CD4-positive, alpha-beta T cell treated with Interleukin-17A for 1 hour (primary cell): ENCODE measurements at regions not wholly inside any gene's neighbourhood (a gene's known extent, or its start where the extent isn't known, plus 50 kb on each side); places are given as distances from the start of the nearest gene placed in this dataset.

ENCODE experiments used
- DNase-seq: peaks from one replicate; pipeline ENCODE4 v3.0.0-alpha.2; 2020

DNA sequence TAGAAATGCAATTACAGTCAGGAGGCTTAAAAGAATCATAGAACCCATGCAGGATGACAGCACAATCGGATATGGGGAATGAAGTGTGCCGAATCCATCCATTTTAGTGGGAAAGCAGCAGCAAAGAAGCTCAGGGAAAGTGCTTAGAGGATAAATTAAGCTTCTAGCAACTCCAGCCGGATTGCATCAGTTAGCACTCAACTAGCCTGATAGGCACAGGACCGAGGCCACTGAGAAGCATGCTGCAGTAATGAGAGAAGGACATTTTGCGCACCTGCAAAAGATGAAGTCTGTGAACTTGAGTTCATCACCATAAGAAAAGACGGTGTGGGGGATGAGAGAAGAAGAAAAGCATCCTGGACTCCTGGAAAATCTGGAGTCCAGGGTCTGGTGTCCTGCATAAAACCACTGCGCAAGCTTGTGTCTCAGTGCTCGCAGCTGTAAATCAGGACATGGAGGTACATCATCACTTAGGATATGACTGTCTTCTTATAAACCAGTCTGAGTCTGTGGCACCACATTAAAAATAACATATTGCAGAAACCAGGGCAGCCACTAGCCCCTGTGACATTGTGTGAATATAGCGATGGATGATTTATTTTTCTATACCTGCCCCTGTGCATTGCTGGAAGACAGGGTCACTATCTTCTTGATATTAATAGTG, 665.5 kb upstream of the SOX11 start:
- DNase-seq, result no peak

DNA sequence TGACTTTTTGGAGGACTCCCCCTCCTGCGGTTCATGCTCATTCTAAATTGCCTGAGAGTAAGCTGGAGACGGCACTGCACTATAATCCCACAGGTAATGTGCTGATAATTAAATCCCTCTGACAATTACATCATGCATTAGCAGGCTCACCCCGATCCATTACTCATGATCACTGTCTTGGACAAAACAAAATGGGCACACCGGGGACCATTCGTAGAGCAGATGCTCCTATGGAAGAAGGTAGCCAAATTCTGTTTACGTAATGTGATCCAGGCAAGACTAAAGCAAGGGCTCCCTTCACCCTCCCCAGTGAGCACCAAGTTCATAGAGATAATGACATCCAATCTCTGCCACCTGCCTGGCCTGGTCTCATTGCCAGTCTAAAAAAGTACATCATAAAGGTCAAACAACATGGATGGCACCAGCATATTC, 657.1 kb upstream of the SOX11 start:
- DNase-seq, result no peak

DNA sequence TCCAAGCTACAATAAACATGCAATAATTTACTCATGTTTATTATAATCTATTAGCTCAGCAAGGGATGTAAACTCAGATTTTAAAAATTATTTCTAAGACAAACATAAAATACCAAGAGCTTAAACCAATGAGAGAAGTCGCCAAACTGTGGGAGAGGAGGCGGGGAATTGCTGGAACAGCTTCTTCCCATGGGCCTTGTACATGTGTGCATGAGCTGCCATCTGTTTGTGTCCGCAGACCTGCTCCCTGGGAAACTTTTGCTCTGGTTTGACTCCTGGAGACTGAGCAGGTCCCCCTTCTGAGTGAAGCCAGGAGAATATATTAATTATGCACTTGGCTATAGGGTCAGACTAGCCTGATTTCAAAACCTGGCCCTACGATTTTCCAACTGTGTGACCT, 655.9 kb upstream of the SOX11 start:
- DNase-seq, result no peak

DNA sequence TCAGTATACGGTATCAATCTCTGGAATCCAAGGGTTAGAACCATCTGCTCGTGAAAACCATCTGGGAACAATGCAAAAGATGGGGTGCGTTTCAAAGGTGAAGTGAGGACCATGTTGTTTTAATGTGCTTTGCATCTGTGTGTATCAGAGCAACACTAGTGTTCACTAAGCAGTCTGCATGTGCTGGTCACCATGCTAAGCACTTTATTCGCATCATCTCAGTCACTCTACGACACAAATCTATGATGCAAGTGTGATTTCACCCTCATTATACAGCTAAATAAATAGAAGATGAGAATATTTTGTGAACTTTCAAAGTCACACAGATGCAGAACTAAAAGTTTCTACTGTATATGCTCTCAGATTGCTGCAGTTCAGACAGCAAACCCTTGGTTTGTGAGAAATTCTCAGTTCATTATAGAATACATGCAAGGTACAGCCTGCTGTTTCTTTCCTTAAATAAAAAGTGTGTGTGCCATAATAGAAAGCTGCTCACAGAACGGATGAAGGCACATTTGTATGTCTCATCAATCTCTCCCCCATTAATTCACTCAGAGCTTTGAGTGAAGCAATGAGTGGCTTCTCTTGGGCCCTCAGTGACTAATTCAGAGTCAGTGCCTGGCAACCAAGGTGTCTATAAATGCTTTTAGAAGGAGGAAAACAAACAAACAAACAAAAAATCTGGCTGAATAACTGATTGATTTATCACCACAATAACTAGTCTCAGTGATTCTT, 652.8 kb upstream of the SOX11 start:
- DNase-seq, result no peak

DNA sequence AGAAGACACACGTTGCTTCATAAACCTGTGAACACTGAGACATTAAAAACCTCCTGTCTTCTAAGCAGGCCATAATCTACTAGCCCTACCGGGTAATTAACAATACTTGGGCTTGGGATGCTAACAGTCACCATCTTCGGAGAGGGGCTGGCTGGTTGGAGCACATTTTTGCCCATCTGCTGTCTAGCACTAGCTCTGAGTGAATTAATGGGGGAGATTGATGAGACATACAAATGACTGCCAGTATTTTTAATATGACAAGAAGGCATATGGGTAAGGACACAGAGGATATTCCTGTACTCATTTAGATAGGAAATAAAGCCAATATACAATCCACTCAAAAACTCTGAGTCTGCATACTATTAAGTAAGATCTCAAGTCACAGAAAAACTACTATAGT, 651.6 kb upstream of the SOX11 start:
- no peak for DNase-seq

DNA sequence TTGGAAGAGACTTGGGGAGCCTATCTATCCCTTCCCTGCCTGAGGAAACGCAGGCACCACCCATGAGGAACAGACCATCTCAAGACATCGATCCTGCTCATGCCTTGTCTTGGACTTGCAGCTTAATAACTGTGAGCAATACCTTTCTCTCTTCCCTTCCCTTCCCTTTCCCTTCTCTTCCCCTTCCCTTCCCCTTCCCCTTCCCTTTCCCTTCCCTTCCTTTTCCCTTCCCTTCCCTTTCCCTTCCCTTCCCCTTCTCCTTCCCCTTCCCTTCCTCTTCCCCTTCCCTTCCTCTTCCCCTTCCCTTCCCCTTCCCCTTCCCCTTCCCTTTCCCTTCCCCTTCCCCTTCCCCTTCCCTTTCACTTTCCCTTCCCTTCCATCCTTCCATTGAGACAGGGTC, 650.7 kb upstream of the SOX11 start:
- no peak for DNase-seq

DNA sequence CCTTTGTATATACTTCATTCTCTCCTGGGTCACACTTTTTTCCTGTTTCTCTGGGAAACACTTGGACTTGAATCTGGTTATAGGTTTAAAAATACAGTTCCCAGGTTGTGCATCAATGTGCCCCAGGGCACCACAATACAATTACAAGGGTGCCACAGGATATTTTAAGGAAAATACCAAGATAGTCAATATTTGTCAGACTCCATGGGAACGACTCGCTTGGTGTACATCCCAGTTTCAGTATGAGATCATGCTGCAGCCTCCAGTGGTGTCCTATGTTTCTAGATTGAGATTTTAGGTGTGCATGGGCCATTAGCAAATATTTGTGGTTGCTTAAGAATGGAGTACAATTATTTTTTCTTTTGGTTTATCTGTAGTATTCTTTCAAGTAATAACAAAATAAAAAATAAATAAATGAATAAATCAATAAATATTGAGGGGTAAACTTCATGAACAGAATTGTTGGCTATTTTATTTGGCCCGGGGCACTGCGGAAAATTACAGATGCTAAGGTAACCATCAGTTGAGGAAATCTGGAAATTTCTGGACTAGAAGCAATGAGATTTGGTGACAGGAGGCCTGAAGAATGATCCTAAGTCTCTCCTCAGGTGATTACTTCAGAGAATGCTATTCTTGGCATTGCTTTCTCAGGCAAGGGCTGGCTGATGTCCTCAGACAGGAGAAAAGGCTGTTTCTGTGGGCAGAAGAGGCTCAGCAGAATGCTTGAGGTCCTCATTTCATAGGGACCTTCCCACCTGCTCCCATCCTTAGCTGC, 649.3 kb upstream of the SOX11 start:
- DNase-seq, result no peak

DNA sequence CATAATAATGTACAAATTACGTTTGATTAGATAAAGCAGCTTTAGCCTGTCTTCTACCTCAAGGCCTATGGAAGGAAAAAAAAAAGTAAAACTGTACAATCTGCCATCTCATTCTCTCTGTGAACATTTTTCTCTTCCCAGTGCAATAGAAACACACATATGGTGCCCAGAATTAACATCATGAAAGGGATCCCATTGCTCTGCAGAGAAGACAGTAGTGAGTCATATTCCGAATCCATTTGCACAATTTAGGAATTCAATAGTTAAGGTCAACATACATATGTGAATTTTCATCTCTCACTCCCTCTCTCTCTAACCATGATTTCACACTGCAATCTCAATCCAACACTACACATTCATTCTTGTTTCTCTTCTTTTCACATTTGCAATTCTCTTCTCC, 640.9 kb upstream of the SOX11 start:
- DNase-seq, result no peak

DNA sequence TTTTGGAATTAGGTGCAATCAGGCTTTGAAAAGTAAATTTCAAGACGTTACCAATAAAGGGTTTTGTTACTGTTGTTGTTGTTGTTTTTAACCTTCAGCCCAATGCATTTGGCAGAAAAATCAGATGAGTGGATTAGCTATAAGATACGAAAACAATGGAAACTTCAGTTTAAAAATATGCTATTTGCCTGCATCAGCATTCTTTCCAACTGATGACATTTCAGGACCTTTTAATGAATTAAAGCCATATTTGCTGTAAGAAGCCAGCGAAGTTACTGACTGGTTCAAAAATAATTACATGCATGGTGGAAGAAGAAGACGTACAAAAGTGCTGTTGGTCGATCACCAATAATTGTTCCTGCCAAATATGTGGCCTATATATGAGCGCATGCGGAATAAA, 639.3 kb upstream of the SOX11 start:
- no peak for DNase-seq

DNA sequence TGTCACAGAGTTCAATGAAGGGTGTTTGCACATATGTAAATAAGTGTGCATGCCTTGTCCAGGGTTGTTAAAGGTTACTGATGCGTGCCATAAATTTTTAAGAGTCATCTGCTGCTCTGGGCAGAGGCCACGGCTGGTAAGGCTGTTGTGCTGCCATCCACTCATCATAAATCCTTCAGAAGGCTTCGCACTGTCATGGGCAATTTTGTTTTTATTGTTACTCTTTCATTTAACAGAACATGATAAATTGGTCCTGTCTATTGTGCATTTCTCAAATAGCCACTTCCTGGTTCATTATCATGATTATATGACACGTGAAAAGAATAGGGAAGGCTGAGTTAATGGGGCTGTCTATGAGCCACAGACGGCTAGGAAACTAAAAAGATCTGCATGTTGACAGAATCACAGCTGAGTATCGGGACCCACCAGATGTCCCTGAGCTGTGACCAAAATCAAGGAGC, 634.3 kb upstream of the SOX11 start:
- no peak for DNase-seq

DNA sequence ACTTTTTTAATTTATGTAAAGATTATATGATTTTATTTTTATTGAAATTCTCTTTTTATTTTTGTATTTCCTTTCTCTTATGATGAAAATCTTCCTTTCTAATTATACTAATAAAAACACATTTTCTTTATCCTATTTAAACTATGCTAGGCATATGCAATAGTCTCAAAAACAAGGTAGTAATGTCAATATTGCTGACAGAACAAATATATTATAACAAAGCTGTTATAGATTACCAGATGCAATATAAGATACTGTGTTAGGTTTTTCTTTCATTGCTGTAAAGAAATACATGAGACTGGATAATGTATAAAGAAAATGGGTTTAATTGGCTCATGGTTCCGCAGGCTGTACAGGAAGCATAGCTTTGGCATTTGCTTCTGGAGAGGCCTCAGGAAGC, 631.2 kb upstream of the SOX11 start:
- no peak for DNase-seq

DNA sequence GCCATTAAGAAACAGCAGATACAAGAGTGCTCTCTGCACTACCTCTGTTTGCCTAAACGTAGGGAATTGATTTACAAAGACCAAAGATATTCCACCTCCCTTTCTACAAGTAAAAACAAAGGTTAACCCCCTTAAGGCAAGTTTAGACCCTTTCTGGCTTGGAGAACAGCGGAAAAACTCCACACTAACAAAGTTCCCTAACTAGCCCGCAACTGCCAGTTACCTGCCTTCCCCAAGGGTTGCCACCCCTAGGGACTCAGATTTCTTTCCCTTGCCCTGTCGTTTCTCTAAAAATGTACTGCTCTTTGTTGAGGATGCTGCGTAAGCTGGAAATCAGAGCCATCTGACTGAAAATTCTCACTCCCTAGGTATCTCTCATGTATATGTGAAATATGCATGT, 627.5 kb upstream of the SOX11 start:
- DNase-seq, result no peak

DNA sequence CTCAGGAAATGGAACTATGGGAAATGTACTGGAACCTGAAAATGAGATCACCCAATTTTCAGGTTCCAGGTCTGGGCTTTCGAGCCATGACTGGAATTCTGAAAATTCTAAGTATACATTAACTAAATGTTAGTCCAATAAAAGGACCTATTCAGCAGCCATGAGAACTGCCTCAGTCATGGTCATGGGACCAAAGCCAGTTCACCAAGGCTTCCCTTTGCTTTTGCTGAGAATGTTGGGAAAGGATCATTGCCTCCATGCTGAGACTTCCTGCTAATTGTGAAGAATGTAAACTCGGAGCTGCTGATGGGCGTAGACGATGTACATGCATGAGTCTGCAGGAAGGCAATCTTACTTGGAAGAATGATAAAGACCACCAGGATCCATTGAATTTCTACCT, 624.4 kb upstream of the SOX11 start:
- no peak for DNase-seq

DNA sequence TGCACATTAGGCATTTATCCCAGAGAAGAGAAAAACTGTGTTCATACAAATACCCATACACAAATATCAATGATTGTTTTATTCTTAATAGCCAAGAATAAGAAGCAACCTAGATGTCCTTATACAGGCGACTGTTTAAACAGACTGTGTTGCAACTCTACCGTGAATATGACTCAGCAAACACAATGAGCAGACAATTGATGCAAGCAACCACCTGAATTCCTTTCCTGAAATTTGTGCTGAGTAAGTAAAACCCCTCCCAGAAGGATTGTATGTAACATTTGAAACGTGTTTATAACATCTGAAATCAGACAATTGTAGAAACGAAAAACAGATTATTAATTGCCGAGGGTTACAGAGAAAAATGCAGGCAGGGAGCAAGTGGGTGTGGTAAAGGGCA, 621.9 kb upstream of the SOX11 start:
- DNase-seq, result no peak

DNA sequence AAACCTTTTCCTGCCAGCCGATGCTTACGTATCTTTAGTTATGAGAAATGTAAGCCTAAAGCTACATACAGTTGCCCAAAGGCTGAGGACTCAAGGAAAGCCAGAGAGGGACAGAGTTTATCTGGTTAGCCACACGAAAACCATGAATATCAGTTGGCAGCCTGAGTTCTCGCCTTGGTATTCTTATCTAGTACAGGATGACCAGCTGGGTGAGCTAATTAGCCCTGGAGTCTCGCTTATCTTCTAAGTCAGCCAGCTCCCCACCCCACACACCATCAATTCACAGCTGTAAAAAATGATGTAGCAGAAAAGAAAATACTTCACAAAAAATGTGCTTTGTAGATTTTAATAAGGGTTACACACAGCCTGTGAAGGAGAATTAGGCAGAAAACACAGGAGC, 617.5 kb upstream of the SOX11 start:
- no peak for DNase-seq

DNA sequence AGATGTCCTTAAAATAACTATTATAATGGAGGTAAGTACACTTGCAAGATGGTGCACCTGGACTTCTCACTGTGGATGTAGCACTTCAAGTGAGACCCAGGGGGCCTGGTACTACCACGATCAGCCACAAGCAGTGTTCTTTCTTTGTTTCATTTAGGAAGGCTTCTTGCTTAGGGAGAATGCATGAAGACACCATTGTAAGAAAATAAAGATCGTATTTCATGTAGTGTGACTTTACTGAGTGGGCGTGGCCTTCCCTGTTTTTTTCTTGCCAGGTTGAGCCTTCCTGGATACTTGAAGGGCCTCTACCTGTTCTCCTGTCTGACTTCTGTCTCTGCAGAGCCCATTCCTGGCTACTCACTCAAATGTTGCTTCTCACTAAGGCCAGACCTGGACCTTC, 615.6 kb upstream of the SOX11 start:
- no peak for DNase-seq

DNA sequence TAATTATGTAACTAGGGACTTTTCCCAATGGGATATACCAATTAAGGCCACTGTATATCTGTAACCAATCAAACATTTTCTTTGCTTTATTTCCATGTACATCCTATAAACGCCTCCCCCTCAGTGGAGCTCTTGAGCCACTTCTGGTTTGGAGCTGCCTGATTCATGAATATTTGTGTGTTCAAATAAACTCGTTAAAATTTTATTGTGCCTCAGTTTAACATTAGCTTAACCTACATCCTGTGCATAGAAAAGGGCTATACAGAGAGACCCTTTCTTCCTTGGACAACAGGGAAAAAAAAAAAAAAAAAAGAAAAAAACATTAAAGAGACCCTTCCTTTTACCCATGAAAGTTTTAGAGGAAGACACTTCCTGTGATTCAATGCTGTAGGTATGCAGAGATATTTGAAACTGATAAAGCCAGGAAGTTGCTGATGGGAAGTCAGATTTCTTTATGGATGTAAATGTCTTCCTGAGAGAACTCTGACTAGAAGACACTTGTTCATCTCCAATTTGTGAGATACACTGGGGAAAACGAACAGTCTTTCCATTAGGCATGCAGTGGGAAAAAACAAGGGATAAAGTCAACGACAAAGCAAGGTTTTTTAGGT, 614.6 kb upstream of the SOX11 start:
- DNase-seq, result no peak

DNA sequence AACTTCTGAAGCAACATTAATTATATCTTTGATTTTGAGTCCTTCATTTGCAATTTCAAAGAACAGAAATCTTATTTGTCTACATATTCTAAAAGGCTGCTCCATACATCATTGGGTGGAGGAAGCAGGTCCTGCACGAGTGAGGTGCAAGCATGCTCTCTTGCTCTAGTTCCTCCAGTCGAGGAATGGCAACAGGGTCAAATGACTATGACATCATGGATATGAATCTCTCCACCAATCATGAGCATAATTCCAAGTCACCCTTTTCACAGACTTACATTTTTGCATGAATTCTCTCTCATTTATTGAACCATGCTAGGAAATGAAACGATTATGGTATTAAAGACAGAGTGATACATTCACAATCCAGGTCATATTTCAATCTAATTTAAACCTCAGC, 608.8 kb upstream of the SOX11 start:
- DNase-seq, result no peak

DNA sequence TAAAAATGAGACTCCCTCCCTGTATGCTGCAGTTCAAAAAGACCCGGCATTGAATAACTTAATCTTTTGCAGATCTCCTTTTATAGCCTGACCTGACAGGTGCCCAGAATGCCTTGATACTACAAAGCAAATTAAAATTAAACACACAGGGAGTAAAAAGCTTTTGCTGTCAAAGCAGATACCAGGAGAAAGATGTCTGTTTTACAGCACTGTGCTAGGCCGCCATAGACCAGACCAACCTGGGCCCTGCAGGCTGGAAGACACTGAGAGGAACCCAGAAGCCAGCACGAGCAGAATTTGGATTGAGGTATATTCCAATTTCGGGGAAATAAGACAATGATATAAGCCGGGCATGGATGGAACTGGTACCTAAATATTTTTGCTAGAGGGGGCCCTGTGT, 602.8 kb upstream of the SOX11 start:
- DNase-seq, result no peak

DNA sequence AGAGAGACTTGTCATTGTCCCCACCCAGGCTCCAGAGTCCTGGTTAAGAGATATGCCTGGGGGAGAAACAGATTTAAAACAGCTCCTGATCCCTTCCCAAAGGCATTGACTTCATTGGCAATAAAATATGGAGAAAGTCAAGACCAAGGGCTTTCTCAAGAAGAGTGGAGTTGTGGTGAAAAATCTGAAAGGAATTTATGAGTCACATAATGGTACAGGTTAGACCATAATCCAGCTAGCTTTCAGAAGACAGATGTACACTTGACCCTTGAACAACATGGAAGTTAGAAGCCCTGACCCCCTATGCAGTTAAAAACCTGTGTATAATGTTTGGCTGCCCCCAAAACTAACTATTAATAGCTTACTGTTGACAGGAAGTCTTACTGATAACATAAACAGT, 599.1 kb upstream of the SOX11 start:
- no peak for DNase-seq

DNA sequence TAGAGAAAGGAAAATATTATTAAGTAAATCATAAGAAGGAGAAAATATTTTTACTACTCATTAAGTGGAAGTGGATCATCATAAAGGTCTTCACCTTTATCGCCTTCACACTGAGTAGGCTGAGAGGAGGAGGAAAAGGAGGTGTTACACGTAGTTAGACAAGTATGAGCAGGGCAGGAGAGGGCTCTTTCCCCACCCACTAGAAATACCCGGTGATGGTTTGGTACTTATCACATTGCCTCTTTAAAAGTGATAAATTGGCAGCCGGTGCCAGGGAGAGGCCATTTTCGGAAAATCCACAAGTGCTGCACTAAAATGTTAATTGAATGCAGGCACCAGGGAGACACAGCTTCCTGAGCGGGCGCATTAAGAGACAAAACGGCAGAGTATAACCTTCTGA, 598.7 kb upstream of the SOX11 start:
- DNase-seq, result no peak

DNA sequence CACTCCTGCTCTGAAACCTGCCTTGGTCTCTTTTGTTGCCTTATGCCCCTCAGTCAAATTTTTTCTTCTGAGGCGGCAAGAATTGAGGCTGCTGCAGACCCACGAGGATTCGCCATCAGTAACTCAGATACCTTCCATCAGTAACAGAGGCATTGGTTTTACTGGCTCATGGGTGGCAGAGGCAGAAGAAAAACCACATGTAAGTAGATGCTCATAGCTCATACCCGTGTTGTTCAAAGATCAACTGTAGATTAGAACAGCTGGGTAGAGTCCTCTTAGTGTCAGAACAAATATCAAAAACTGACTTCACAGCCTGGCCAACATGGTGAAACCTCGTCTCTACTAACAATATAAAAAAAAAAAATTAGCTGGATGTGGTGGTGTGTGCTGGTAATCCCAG, 598.0 kb upstream of the SOX11 start:
- DNase-seq, result no peak

DNA sequence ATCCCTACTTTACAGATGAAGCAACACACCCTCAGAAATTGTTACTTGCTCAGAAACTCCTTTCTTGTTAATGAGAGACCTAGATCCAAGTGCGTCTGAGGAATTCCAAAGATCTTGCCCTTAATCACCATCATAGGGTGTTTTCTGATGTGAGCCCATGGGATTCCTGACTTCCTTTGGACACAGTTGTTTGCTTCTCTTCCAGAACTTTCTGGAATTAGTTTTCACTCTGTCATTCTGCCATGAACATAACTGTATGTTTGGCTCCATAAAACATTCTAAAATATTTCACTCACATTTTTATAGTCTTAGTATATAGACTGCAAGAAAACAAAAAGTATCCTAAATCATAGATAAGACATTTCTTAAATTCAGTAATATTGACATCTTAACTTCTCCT, 593.9 kb upstream of the SOX11 start:
- no peak for DNase-seq

DNA sequence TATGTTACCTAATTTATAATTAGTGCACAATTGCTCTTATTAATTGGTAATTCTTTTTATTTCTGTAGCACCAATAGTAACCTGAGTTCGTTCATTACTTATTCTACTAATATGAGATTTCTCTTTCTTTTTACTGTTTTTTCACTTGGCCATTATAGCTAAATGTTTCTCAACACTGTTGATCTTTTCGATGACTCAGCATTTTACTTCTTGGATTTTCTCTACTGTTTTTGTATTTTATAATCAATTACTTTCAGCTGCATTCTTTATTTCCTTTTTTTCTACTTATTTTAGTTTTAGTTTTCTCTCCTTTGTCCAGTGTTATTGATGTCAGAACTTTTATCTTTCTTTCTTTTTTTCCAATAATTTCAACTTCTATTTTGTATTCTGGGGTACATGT, 589.4 kb upstream of the SOX11 start:
- no peak for DNase-seq
